ENCODE measurements at regions not wholly inside any gene's neighbourhood (a gene's known extent, or its start where the extent isn't known, plus 50 kb on each side); places are given as distances from the start of the nearest gene placed in this dataset.

- no peak for DNase-seq (ENCODE audit: low read depth in 1 of 2, low spot score in 1 of 2)
These were observed 131.6 kb upstream of the SOX4 start for GRCh38 chr6:21461844-21462518.

GRCh38 chr6:21462519-21462852 is 131.1 kb upstream of the SOX4 start:
- DNase-seq (ENCODE audit: low read depth in 1 of 2, low spot score in 1 of 2), result no peak

- DNase-seq (ENCODE audit: low read depth in 1 of 2, low spot score in 1 of 2), result no peak
These were observed 126.5 kb upstream of the SOX4 start for GRCh38 chr6:21467091-21467490.

- no peak for DNase-seq (ENCODE audit: low read depth in 1 of 2, low spot score in 1 of 2)
These were observed 125.1 kb upstream of the SOX4 start for GRCh38 chr6:21468461-21468860.

- DNase-seq (ENCODE audit: low read depth in 1 of 2, low spot score in 1 of 2), result no peak
These were observed 124.3 kb upstream of the SOX4 start for GRCh38 chr6:21469213-21469612.

- DNase-seq (ENCODE audit: low read depth in 1 of 2, low spot score in 1 of 2), result no peak
These were observed 117.4 kb upstream of the SOX4 start for GRCh38 chr6:21476112-21476511.

GRCh38 chr6:21478411-21478810 is 115.1 kb upstream of the SOX4 start:
- no peak for DNase-seq (ENCODE audit: low read depth in 1 of 2, low spot score in 1 of 2)

GRCh38 chr6:21478883-21479539 is 114.5 kb upstream of the SOX4 start:
- no peak for DNase-seq (ENCODE audit: low read depth in 1 of 2, low spot score in 1 of 2)

GRCh38 chr6:21486115-21486514 is 107.4 kb upstream of the SOX4 start:
- no peak for DNase-seq (ENCODE audit: low read depth in 1 of 2, low spot score in 1 of 2)

GRCh38 chr6:21489826-21490225 is 103.7 kb upstream of the SOX4 start:
- no peak for DNase-seq (ENCODE audit: low read depth in 1 of 2, low spot score in 1 of 2)

GRCh38 chr6:21491955-21492354 is 101.6 kb upstream of the SOX4 start:
- DNase-seq (ENCODE audit: low read depth in 1 of 2, low spot score in 1 of 2), result no peak

GRCh38 chr6:21494505-21494904 is 99.0 kb upstream of the SOX4 start:
- DNase-seq (ENCODE audit: low read depth in 1 of 2, low spot score in 1 of 2), result no peak

GRCh38 chr6:21496196-21496595 is 97.4 kb upstream of the SOX4 start:
- no peak for DNase-seq (ENCODE audit: low read depth in 1 of 2, low spot score in 1 of 2)

- DNase-seq (ENCODE audit: low read depth in 1 of 2, low spot score in 1 of 2), result no peak
These were observed 96.8 kb upstream of the SOX4 start for GRCh38 chr6:21496706-21497105.

GRCh38 chr6:21500314-21501020 is 93.1 kb upstream of the SOX4 start:
- DNase-seq (ENCODE audit: low read depth in 1 of 2, low spot score in 1 of 2), result no peak

- no peak for DNase-seq (ENCODE audit: low read depth in 1 of 2, low spot score in 1 of 2)
These were observed 92.6 kb upstream of the SOX4 start for GRCh38 chr6:21501021-21501354.

GRCh38 chr6:21501815-21502214 is 91.7 kb upstream of the SOX4 start:
- no peak for DNase-seq (ENCODE audit: low read depth in 1 of 2, low spot score in 1 of 2)

- DNase-seq (ENCODE audit: low read depth in 1 of 2, low spot score in 1 of 2), result no peak
These were observed 90.9 kb upstream of the SOX4 start for GRCh38 chr6:21502682-21503081.

- DNase-seq (ENCODE audit: low read depth in 1 of 2, low spot score in 1 of 2), result no peak
These were observed 88.8 kb upstream of the SOX4 start for GRCh38 chr6:21504790-21505189.

GRCh38 chr6:21505574-21505990 is 88.0 kb upstream of the SOX4 start:
- no peak for DNase-seq (ENCODE audit: low read depth in 1 of 2, low spot score in 1 of 2)

GRCh38 chr6:21506126-21506525 is 87.4 kb upstream of the SOX4 start:
- DNase-seq (ENCODE audit: low read depth in 1 of 2, low spot score in 1 of 2), result no peak

- DNase-seq (ENCODE audit: low read depth in 1 of 2, low spot score in 1 of 2), result no peak
These were observed 85.7 kb upstream of the SOX4 start for GRCh38 chr6:21507811-21508210.

GRCh38 chr6:21508753-21509152 is 84.8 kb upstream of the SOX4 start:
- DNase-seq (ENCODE audit: low read depth in 1 of 2, low spot score in 1 of 2), result no peak

All from activated CD4-positive, alpha-beta T cell treated with anti-CD3 and anti-CD28 coated beads, Interleukin-2, amount 50 U/mL, for 24 hours (primary cell).